ENCODE measurements at regions not wholly inside any gene's neighbourhood (a gene's known extent, or its start where the extent isn't known, plus 50 kb on each side); places are given as distances from the start of the nearest gene placed in this dataset.

DNA sequence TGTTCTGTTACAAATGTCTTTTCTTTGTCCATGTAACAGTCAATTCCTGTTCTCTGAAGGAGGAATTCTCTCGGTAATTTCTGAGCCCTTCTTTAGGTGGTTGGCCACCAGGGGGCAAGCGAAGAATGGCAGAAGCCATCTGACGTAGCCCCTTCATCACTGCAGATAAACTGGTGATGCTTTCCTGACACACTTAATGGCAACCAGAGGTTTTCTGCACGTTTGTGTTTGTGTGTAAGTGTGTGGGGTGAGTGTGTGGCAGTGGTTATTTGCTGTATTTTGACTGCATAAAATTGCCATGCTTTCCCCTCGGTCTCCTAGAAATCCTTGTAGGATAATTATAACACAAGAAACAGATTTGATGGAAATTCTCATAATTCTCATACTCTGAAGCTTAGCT is 64.8 kb upstream of the STOX2 start:
- TF ChIP-seq, protein P1, sequence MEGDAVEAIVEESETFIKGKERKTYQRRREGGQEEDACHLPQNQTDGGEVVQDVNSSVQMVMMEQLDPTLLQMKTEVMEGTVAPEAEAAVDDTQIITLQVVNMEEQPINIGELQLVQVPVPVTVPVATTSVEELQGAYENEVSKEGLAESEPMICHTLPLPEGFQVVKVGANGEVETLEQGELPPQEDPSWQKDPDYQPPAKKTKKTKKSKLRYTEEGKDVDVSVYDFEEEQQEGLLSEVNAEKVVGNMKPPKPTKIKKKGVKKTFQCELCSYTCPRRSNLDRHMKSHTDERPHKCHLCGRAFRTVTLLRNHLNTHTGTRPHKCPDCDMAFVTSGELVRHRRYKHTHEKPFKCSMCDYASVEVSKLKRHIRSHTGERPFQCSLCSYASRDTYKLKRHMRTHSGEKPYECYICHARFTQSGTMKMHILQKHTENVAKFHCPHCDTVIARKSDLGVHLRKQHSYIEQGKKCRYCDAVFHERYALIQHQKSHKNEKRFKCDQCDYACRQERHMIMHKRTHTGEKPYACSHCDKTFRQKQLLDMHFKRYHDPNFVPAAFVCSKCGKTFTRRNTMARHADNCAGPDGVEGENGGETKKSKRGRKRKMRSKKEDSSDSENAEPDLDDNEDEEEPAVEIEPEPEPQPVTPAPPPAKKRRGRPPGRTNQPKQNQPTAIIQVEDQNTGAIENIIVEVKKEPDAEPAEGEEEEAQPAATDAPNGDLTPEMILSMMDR (conservative IDR thresholded peaks at IDR 0.05), result peak; percentile 83
- no peak for TF ChIP-seq EZH2 (IDR thresholded peaks at IDR 0.05; ENCODE audit: low read depth)

Data from PC-9 (cell line).